GM21825 (cell line): ENCODE measurements at regions not wholly inside any gene's neighbourhood (a gene's known extent, or its start where the extent isn't known, plus 50 kb on each side); places are given as distances from the start of the nearest gene placed in this dataset.

Experiments
- ATAC-seq: cut with Tn5 transposase; IDR thresholded peaks from one replicate; pipeline ENCODE4 v1.9.1; 2021; ENCODE audit warnings: mild to moderate bottlenecking, moderate library complexity; ENCODE audit not compliant: unreplicated experiment

GRCh38 chr1:105997516-105997915, 1059.0 kb upstream of the PRMT6 start:
- ATAC-seq = no peak

GRCh38 chr1:106022312-106022902, 1034.1 kb upstream of the PRMT6 start:
- peak; percentile 52 for ATAC-seq

DNA sequence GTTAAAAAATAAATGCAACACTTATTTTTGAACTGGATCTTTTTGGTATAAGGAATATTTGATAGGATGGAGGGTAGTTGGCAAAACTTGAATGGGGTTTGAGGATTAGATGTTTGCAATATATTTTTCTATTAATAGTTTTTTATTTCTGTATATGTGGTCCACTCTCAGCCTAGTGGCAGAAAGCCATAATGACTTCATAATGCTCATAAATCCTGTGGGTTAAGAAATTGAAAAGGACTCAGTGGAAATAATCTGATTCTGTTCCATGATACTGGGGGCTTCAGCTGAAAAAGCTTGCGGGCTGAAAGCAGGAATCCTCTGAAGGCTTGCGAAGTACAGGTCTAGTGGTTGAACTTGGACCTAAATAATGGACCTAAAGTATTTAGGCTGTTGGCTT, 1028.6 kb upstream of the PRMT6 start:
- ATAC-seq = no peak

DNA sequence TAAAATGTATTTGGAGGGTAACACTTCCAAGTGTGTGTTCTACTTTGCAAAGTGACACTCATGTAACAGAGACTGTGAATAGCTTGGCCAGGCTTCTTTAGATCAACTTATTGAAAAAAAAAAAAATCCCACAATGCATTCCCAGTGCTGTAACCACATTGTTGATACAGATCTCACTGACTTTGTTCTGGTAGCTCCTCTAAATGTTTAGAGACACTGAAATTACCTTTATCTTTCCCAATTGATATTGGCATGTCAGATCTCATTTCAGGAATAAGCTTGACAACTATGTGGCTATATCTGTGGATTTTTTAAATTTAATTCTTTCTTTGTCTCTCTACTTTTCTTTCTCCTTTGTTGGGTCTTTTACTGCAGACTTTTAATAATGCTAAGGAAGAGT, 1018.9 kb upstream of the PRMT6 start:
- ATAC-seq = no peak

- ATAC-seq = no peak
These were observed 1018.2 kb upstream of the PRMT6 start for GRCh38 chr1:106038260-106038659.

DNA sequence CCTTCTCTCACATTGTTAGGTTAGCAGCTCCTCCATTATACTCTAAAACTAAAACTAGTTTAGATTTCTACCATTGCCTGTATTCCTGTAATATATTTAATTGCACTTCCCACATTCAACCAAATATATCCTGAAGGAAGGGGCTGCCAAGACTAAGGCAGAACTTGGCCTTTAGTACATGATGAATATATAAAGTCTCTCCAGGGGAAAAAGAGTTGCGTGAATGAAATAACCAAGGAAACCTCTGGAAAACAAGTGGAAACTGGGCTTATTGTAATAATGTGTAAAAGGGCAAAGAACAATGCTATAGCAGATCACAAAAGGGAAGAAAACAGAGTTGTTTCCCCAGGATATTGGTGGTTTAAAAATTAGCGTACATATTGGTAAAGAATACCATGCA, 1012.5 kb upstream of the PRMT6 start:
- no peak for ATAC-seq

DNA sequence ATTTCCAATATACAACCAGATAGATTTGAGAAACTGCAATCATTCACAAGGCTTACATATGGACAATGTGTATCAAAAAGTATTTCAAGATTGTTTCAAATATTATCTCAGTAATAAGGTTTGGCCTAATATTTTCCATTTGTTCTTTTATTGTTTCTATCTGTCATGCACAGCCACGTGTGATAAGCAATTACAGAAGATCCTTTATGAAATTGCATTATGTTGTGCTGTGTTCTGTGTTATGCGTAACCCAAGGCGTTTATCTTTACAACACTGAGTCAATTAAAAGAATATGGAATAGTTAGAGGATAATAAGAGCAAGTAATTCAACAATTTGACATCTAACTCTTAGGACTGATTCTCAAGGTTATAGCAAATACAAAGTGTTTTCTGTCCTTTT, 1009.3 kb upstream of the PRMT6 start:
- ATAC-seq = no peak

DNA sequence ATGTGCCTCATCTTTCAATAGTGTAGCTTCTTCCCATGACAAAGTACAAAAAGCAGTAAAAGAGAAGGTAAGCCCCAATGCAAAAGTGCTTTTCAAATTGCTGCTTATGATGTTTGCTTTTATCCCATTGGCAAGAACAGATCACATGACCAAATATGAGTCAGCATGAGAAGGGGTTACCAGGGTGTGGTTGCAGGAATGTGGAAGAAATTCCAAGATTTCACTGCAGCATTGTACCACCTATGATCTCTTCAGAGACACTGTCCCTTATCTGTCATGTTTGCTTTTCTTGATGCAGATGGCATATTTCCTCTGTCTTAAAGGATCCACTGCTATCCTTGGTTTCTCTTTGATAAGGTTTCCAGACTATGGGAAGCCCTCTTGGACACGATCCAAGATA, 1006.9 kb upstream of the PRMT6 start:
- no peak for ATAC-seq

DNA sequence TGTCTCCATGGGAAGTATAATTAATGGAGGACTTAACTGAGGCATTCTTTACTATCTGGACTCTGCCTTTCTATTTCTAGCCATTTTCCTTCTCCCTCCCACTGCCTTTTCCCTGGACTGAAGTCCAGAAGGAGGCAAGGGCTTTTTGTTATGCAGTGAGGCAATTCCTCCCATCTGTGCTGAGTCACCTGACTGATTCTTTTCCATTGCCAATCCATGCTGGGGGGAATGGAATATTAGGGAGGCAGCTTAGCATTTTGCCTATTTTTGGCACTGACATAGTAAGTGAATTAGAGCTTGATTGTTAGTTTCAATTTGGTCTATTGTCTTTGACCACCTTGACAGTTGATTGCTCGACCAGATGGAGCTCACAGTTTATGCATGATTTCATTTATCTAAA, 1000.6 kb upstream of the PRMT6 start:
- ATAC-seq = no peak

DNA sequence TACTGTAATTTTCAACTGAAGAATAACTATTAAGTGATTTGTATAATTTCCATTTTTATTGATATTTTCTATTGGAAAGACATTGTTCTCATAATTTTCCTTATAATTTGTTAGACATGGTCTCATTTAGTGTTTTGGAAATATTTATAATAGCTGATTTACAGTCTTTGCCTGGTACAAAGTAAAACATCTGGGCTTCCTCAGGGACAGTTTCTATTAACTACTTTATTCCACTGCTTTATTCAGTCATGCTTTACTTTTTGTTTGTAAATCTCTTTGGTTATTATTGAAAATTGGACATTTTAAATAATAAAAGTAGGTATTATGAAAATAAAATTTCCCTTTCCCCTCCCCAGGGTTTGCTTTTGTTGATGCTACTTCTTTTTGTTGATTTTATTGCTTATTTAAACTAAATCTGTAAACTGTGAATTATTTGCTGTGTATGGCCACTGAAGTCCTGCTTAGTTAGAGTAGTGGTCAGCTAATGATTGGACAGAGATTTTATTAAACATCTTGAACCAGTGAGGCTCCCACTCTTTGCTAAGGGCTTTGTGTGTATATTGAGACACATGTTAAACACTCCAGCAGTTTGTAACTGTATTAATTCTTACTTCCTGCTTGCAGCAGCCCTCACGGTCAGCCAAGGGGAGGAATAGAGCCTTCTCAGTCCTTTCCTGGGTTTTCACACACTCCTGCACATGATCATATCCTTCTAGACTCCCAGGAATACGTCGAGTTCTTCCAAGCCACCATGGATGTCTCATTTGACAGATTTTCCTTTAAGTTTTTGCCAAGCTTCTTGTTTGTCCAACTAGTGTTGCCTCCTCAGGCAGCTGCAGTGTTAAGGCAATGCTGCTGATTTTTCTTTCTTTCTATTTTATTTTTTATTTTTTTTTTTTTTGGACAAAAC, 994.6 kb upstream of the PRMT6 start:
- no peak for ATAC-seq

DNA sequence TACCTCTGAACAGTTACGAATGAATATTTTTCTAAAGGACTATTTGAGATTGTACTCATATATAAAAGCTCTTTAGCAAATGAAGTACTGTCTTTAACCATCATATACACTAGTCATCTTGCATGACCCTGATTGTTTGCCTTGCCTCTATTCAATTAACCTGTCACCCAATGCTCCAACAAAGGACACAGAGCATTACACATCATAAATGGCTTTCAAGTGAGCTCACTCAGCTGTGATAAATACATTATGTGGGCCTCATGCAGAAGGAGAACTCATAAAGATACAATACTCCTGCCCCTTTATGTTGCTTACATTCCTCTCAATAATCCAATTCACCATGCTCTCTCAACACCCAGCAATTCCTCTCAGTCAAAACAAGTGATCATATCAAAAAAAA, 993.0 kb upstream of the PRMT6 start:
- no peak for ATAC-seq

- ATAC-seq = peak; percentile 64
These were observed 983.4 kb upstream of the PRMT6 start for GRCh38 chr1:106072909-106073600.

- no peak for ATAC-seq
These were observed 975.7 kb upstream of the PRMT6 start for GRCh38 chr1:106080608-106081325.

GRCh38 chr1:106111044-106111443, 945.4 kb upstream of the PRMT6 start:
- ATAC-seq = no peak

GRCh38 chr1:106113851-106114250, 942.6 kb upstream of the PRMT6 start:
- ATAC-seq = no peak

- no peak for ATAC-seq
These were observed 935.7 kb upstream of the PRMT6 start for GRCh38 chr1:106120789-106121188.

DNA sequence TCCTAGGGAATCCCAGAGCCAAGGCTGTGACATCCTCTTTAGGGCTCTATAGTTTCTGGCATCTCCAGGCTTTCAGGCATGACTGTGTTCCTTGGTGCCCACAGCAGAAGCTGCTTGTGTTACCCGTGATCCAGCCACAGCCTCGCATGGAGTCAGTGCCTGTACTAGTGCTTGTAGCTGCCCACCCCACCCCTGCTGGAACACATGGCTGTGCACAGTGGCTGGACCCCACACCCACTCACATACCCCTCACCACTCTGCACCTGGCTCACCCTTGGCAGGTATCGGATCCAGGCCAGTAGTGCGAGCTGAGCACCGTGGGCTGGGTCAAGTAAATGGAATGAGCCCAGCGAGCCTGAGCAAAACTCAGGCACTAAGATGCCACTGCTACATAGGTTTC, 934.7 kb upstream of the PRMT6 start:
- no peak for ATAC-seq

- ATAC-seq = no peak
These were observed 921.9 kb upstream of the PRMT6 start for GRCh38 chr1:106134561-106134960.

DNA sequence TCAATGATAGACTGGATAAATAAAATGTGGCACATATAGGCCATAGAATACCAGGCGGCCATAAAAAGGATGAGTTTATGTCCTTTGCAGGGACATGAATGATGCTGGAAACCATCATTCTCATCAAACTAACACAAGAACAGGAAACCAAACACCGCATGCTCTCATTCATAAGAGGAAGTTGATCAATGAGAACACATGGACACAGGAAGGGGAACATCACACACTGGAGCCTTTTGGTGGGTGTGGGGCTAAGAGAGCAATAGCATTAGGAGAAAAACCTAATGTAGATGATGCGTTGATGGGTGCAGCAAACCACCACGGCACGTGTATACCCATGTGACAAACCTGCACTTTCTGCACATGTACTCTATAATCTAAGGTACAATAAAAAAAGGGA, 883.4 kb upstream of the PRMT6 start:
- no peak for ATAC-seq

DNA sequence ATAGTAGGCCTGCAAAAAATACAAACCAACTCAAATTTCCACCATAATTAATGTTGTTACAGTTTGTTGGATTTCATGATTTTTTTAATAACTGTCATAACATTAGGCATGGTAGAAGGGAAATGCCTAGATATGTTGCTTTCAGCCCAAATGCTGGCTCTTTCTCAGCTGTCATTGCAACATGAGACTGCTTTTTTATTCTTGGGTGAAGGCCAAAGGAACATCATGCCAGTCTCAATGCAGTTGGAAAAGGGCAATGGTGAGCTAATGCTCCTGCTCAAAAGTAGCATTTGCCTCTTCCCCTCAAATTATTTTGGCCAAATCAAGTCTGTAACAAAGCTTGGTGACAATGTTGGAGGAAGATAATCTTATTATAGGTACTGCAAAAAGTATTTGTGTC, 877.7 kb upstream of the PRMT6 start:
- ATAC-seq = no peak

GRCh38 chr1:106181866-106182265, 874.6 kb upstream of the PRMT6 start:
- ATAC-seq = no peak
